HG03139 (cell line): ENCODE measurements at regions not wholly inside any gene's neighbourhood (a gene's known extent, or its start where the extent isn't known, plus 50 kb on each side); places are given as distances from the start of the nearest gene placed in this dataset.
A peak's percentile ranks its signal among the peaks of the same experiment; 100 is the strongest.

ENCODE experiments used
- ATAC-seq: cut with Tn5 transposase; IDR thresholded peaks from one replicate; pipeline ENCODE4 v1.9.1; 2021; ENCODE audit not compliant: unreplicated experiment

DNA sequence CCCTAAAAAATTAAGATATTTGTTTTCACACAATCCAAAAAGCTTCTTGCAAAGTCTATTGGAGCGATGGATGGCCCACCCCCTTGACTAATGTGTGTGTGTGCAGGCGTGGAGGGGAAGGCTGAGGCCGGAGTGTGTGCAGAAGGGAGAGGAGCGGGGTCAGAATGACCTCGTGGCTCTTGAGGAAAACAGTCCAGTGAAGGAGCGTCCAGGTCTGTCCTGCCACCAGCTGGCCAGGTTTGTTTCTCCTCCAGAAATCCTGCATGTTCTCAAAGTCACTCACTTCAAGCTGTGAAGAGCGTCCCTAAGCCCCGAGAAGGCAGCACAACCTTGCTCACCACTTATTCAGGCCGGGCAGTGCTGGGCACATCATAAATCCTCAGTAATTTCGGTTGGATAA is 69.5 kb upstream of the SSX2IP start:
- no peak for ATAC-seq

DNA sequence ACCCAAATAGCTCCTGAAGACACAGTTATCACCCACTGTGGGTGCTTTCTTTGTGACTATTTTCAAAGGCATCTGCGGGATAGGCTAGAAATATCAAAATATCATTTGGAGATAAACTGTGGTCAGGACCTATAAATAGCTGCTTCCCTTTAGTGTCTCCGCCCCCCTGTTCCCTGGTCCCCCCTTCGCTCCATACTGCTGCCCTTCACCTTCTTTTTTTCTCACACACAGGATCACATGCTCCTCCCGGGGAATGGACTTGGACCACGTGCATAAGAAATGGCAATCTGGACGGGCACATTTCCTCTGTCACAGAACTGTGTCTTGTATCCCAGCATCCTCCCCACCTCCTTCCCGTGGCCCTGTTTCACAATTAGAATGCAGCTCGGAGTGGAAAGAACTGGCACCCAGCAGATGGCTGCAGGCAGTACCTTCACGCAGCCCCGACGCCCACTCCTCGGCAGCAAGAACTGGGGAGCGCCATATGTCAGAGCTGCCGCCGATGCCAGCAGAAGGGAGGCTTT is 68.8 kb upstream of the SSX2IP start:
- ATAC-seq = no peak

GRCh38 chr1:84758476-84758875 is 68.2 kb upstream of the SSX2IP start:
- no peak for ATAC-seq

DNA sequence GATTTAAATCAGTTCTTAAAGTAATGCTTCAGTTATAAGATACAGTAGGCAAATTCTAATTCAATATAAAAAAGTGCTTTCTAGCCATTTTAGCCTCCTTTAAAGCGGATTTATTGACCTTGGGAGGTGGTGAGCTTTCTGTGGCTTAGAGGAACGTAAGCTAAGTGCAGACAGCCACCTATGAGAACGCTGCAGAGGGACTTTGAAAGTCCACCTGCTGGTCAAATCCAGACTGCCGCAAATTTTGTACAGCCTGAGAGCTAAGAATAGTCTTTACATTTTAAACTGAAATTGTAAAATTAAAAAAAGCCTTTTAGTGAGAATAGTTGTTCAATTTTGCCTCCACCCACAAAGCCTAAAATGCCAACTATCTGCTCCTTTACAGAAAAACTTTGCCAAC is 67.0 kb upstream of the SSX2IP start:
- ATAC-seq = no peak

GRCh38 chr1:84756455-84757082 is 66.3 kb upstream of the SSX2IP start:
- no peak for ATAC-seq

- ATAC-seq = no peak
These were observed 65.7 kb upstream of the SSX2IP start for GRCh38 chr1:84756001-84756400.

GRCh38 chr1:84755216-84755615 is 65.0 kb upstream of the SSX2IP start:
- ATAC-seq = no peak

- ATAC-seq = no peak
These were observed 64.1 kb upstream of the SSX2IP start for GRCh38 chr1:84754386-84754703.

DNA sequence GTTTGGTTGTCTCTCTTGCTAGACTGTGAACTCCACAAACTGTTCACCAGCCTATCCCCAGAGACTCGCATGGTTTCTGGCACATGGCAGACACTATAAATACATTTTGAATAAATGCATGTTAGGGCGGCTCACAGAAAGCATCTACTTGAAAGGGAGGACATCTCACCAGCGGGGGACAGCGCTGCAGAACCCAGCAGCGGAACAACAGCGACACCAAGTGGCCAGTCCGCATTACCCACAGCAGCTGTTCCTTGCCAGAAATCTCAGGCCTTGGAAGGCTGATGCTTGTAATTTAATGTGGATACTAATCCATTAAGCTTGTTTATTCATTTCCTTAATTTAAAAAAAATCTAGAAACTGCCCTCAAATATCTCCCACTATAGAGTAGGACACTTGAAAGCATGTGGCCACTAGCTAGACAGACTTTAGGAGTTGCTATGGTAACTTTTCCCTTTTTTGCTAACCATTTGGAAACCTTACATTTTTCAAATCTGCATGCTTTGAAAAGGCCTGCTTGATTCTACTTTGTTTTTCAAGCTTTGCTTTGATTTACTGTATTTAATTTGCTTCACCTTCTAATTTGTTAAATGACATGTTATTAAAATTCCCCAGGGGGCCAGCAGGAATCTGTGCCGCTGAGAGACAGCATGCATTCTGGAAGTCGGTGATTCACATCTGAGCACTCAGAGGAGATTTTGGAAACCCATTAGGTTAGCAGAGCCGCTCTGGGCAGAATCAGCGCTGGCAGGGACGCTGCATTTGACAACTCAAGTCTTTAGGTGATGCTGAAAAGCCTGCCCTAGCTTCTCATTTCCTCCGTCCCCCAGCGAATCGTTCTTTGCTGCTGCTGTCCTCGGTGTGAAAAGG is 63.5 kb upstream of the SSX2IP start:
- peak; percentile 76 for ATAC-seq

DNA sequence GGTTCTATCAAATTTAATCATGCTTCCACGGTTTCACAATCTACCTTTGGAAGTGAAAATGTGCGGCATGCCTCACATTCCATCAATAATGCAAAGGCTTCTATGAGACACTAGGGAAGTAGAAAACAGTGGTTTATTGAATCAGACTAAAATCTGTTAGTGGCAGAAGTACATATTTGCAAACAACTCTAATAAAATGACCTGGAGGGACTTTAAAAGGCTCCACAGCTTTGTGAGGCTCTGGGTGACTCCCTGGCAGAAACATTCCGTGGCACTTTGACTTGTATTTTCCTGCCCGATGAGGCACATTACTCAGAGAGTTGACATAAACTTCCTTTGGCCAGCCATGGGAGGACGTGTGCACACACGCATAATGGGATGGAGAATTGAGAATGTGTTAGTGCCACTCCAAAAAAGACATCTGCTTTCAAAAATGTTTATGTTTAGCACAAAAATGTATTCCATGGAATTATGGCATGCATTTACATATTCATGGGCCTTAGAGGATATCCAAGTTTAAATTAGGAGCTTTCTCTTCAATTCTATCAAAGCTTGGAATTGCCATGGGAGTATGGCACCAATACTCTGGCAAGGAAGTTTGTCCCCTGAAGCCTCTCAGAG is 60.0 kb upstream of the SSX2IP start:
- no peak for ATAC-seq

DNA sequence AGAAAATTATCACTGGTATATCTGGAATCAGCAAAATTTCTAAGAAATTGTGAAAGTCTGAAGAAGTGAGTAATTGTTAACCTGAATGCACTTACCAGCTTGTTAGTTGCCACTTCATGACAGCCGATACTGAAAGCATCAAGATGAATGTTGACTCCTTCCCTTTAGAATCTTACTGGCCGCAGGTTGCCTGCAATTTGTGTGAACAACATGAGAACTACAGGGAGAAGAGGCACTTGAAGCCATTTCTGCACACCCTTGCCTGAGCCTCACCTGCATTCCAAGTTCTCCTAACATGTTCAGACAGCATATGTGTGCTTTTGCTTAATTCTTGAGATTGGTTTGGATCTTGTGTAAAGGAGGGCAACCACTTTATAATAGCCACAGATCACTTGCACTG is 59.2 kb upstream of the SSX2IP start:
- ATAC-seq = no peak

DNA sequence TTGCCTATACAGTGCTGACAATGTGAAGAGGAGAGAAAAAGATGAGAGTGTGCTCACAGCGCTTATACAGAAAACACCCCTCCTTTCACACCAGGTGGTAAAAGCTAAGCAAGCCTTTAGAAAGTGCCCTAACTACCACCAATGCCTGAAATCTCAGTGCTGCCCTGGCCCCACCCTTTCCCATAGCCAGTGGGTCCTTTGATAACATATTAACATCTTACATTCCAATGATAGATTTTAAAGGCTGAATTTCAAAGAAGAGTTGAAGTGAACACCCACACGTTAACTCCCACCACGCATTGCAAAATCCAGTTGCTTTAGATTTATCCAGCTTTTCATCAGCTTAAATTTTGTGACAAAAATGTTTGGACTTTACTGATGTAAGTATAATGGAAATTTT is 58.1 kb upstream of the SSX2IP start:
- no peak for ATAC-seq

- no peak for ATAC-seq
These were observed 55.6 kb upstream of the SSX2IP start for GRCh38 chr1:84745857-84746256.

- ATAC-seq = no peak
These were observed 53.6 kb upstream of the SSX2IP start for GRCh38 chr1:84743896-84744295.

- no peak for ATAC-seq
These were observed 52.4 kb upstream of the SSX2IP start for GRCh38 chr1:84742653-84743052.

DNA sequence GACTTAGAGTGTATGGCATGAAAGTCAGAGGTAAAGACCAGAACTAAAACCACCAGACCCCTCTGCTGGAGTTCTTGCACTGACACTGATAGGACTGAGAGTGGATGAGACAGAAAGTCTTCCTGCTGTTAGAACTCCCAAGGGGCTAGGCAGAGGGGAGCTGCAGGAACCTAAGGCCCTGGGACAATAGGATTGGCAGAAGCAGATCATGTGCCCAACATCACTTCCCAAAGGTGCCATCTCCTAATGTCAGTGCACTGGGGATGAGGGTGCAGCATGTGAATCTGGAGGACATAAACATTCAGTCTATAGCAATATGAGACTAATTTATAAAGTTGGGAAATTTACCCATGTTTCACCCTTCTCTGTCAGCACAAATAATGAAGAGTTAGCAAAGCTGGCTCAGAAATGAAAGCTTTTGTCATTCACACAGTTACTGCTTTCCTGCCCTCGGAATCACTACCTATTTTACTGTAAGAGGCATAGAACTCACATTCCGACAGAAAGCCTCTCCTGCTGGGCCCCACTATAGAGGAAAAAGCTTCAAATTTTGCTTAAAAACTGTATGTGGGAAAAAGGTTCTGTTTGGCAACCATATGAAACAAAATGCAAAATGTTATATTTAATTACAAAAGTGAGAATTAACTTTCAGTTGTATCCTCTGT is 49.9 kb upstream of the SSX2IP start:
- no peak for ATAC-seq
